ENCODE measurements at regions not wholly inside any gene's neighbourhood (a gene's known extent, or its start where the extent isn't known, plus 50 kb on each side); places are given as distances from the start of the nearest gene placed in this dataset.

GRCh38 chr11:90840071-90840470 lies 617.2 kb upstream of the CHORDC1 start:
- TF ChIP-seq CTCF (IDR thresholded peaks at IDR 0.05) (no peak), KAT7 (CRISPR knock-in tag; IDR thresholded peaks at IDR 0.05; ENCODE audit: borderline replicate concordance) (no peak)
